Transverse colon (tissue), 3 donors: ENCODE measurements at regions not wholly inside any gene's neighbourhood (a gene's known extent, or its start where the extent isn't known, plus 50 kb on each side); places are given as distances from the start of the nearest gene placed in this dataset.

Experiments
- CTCF ChIP-seq, 5 experiments: fragments of 200-600 bp in 3 of 5; fragments of 450-650 bp in 2 of 5; sonication (generic) in 3 of 5; IDR thresholded peaks; 1 replicate in 2 of 5; 2 replicates in 3 of 5; pipeline ENCODE4 v1.5.1; 2016 to 2017; ENCODE audit warnings: antibody characterized with exemption in 5 of 5, inconsistent platforms in 3 of 5, mild to moderate bottlenecking in 2 of 5, moderate library complexity in 1 of 5
- EP300 ChIP-seq: sonication (generic); formaldehyde crosslinking; IDR thresholded peaks from one replicate; pipeline ENCODE4 v1.6.1; 2017; ENCODE audit warnings: antibody characterized with exemption, low read depth
- POLR2A ChIP-seq: fragments of 450-650 bp; IDR thresholded peaks from one replicate; pipeline ENCODE4 v1.6.1; 2016; ENCODE audit warnings: antibody characterized with exemption, mild to moderate bottlenecking, moderate library complexity

GRCh38 chr14:29339494-29340172 is 573.0 kb downstream of the FOXG1 start:
- TF ChIP-seq EP300 (no peak), CTCF (IDR thresholded peaks at IDR 0.05) (no peak), POLR2A (no peak)
